HCT116 (cell line): ENCODE measurements at regions not wholly inside any gene's neighbourhood (a gene's known extent, or its start where the extent isn't known, plus 50 kb on each side); places are given as distances from the start of the nearest gene placed in this dataset.

ENCODE experiments used
- CEBPB ChIP-seq: IDR thresholded peaks from 2 replicates; pipeline ENCODE4 v1.6.1; 2012; ENCODE audit warnings: low read depth
- EGR1 ChIP-seq: IDR thresholded peaks from 2 replicates; pipeline ENCODE4 v1.6.1; 2012; ENCODE audit warnings: low read depth
- ELF1 ChIP-seq: IDR thresholded peaks from 2 replicates; pipeline ENCODE4 v1.6.1; 2012; ENCODE audit warnings: low read depth, borderline replicate concordance
- EZH2 ChIP-seq: fragments of 200-600 bp; sonication (generic); IDR thresholded peaks from 2 replicates; pipeline ENCODE4 v1.6.1; 2017; ENCODE audit warnings: antibody characterized with exemption, mixed run types
- EZH2phosphoT487 ChIP-seq: fragments of 200-600 bp; IDR thresholded peaks from 2 replicates; pipeline ENCODE4 v1.6.1; 2018; ENCODE audit warnings: antibody characterized with exemption, borderline replicate concordance
- POLR2A ChIP-seq: IDR thresholded peaks from 2 replicates; pipeline ENCODE4 v1.7.0; 2011; ENCODE audit warnings: borderline replicate concordance; ENCODE audit not compliant: insufficient read depth, insufficient read length; ENCODE audit errors: extremely low read depth
- POLR2AphosphoS5 ChIP-seq: IDR thresholded peaks from 2 replicates; pipeline ENCODE4 v1.6.1; 2011; ENCODE audit warnings: mild to moderate bottlenecking, low read depth, low read length, moderate library complexity
- REST ChIP-seq: IDR thresholded peaks from 2 replicates; pipeline ENCODE4 v1.6.1; 2012; ENCODE audit warnings: low read depth
- SIN3A ChIP-seq: IDR thresholded peaks from 2 replicates; pipeline ENCODE4 v1.6.1; 2012; ENCODE audit warnings: low read depth
- SP1 ChIP-seq: IDR thresholded peaks from 2 replicates; pipeline ENCODE4 v1.6.1; 2012; ENCODE audit warnings: low read depth
- YY1 ChIP-seq: IDR thresholded peaks from 2 replicates; pipeline ENCODE4 v1.6.1; 2011; ENCODE audit warnings: low read length, low read depth, moderate library complexity, mild to moderate bottlenecking; ENCODE audit not compliant: insufficient replicate concordance; ENCODE audit errors: extremely low read depth
- ZNF274 ChIP-seq: fragments of 200-500 bp; sonication (Bioruptor generic); IDR thresholded peaks from 2 replicates; pipeline ENCODE4 v1.6.1; 2014; ENCODE audit warnings: mild to moderate bottlenecking, low read depth, low read length, inconsistent platforms
- TF ChIP-seq, protein P1 (sequence below), 3 experiments: fragments of 200-600 bp in 1 of 3; sonication (generic) in 1 of 3; IDR thresholded peaks in 2 of 3; conservative IDR thresholded peaks in 1 of 3; 2 replicates each; pipeline ENCODE4 v1.5.1; 2012 to 2017; ENCODE audit warnings: low read depth in 2 of 3, low read length in 2 of 3, antibody characterized with exemption in 1 of 3, borderline replicate concordance in 1 of 3, control low read depth in 1 of 3, mild to moderate bottlenecking in 1 of 3, mixed read lengths in 1 of 3, mixed run types in 1 of 3, moderate library complexity in 1 of 3; ENCODE audit not compliant: insufficient read depth in 1 of 3
- TF ChIP-seq, protein P2 (sequence below): IDR thresholded peaks from 2 replicates; pipeline ENCODE4 v1.6.1; 2012

DNA sequence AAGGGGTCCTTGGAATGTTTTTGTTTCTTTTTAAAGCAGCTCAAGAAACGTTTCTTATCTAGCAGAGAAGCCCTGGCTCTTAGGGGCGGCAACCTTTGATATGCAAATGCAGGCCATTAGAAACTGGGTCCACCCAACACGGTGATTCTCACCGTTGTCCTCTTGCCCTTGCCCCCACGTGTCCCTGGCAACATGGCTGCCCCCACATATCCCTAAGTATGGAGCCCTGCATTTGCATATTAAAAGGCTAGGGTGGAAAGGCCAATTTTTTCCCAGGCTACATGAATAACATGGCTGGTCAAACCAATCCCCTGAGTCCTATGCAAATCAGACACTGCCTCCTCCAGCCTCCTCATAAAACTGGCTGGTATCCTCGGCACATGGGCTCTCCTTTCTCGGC, 230.1 kb upstream of the SPOPL start:
- no peak for TF ChIP-seq POLR2AphosphoS5
- no peak for TF ChIP-seq ELF1
- TF ChIP-seq, protein P1, sequence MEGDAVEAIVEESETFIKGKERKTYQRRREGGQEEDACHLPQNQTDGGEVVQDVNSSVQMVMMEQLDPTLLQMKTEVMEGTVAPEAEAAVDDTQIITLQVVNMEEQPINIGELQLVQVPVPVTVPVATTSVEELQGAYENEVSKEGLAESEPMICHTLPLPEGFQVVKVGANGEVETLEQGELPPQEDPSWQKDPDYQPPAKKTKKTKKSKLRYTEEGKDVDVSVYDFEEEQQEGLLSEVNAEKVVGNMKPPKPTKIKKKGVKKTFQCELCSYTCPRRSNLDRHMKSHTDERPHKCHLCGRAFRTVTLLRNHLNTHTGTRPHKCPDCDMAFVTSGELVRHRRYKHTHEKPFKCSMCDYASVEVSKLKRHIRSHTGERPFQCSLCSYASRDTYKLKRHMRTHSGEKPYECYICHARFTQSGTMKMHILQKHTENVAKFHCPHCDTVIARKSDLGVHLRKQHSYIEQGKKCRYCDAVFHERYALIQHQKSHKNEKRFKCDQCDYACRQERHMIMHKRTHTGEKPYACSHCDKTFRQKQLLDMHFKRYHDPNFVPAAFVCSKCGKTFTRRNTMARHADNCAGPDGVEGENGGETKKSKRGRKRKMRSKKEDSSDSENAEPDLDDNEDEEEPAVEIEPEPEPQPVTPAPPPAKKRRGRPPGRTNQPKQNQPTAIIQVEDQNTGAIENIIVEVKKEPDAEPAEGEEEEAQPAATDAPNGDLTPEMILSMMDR (IDR thresholded peaks at IDR 0.05 in 2 of 3, conservative IDR thresholded peaks at IDR 0.05 in 1 of 3; ENCODE audit: borderline replicate concordance in 1 of 3, insufficient read depth in 1 of 3, low read depth in 2 of 3, low read length in 2 of 3) = no peak
- TF ChIP-seq SIN3A = no peak
- TF ChIP-seq EZH2phosphoT487 = no peak
- no peak for TF ChIP-seq POLR2A
- TF ChIP-seq EZH2 = no peak
- TF ChIP-seq REST = no peak
- no peak for TF ChIP-seq EGR1
- no peak for TF ChIP-seq ZNF274
- TF ChIP-seq CEBPB = no peak
- TF ChIP-seq YY1 = no peak
- no peak for TF ChIP-seq SP1
- TF ChIP-seq, protein P2, sequence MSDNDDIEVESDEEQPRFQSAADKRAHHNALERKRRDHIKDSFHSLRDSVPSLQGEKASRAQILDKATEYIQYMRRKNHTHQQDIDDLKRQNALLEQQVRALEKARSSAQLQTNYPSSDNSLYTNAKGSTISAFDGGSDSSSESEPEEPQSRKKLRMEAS = no peak
